ENCODE measurements at regions not wholly inside any gene's neighbourhood (a gene's known extent, or its start where the extent isn't known, plus 50 kb on each side); places are given as distances from the start of the nearest gene placed in this dataset.

- TF ChIP-seq POLR2A (IDR thresholded peaks at IDR 0.05) (no peak), CTCF (IDR thresholded peaks at IDR 0.05) (no peak)
These were observed 93.6 kb upstream of the DEPDC1 start for GRCh38 chr1:68590473-68590872.

All from sigmoid colon (tissue), 3 donors.